BE2C (cell line): ENCODE measurements at regions not wholly inside any gene's neighbourhood (a gene's known extent, or its start where the extent isn't known, plus 50 kb on each side); places are given as distances from the start of the nearest gene placed in this dataset.
A peak's percentile ranks its signal among the peaks of the same experiment; 100 is the strongest.

Source experiments
- DNase-seq: peaks from one replicate; pipeline ENCODE4 v3.0.0-alpha.2; 2020
- H3K27me3 ChIP-seq: fragments of 250-450 bp; sonication (Bioruptor Pico); 2 replicates; pipeline ENCODE4 v1.5.1; 2020; ENCODE audit warnings: mild to moderate bottlenecking
- H3K36me3 ChIP-seq: fragments of 250-450 bp; sonication (Bioruptor Pico); 2 replicates; pipeline ENCODE4 v1.5.1; 2020; ENCODE audit warnings: mild to moderate bottlenecking
- H3K4me1 ChIP-seq: fragments of 250-450 bp; sonication (Bioruptor Pico); 2 replicates; pipeline ENCODE4 v1.5.1; 2020
- H3K4me3 ChIP-seq: 2 replicates; pipeline ENCODE4 v1.5.1; 2011; ENCODE audit warnings: low read depth, low read length
- H3K9me3 ChIP-seq: fragments of 250-450 bp; sonication (Bioruptor Pico); 2 replicates; pipeline ENCODE4 v1.5.1; 2020
- TF ChIP-seq, protein P1 (sequence below): IDR thresholded peaks from 2 replicates; pipeline ENCODE4 v1.5.1; 2012; ENCODE audit warnings: mild to moderate bottlenecking, low read depth, low read length

- Histone ChIP-seq H3K4me3 (no peak overlapping the region), H3K9me3 (no peaks in the 10 kb centered on the region), H3K27me3 (no peaks in the 10 kb centered on the region), H3K36me3 (no peaks in the 10 kb centered on the region), H3K4me1 (peaks cover 6% of the 10 kb centered on the region)
- TF ChIP-seq, protein P1, sequence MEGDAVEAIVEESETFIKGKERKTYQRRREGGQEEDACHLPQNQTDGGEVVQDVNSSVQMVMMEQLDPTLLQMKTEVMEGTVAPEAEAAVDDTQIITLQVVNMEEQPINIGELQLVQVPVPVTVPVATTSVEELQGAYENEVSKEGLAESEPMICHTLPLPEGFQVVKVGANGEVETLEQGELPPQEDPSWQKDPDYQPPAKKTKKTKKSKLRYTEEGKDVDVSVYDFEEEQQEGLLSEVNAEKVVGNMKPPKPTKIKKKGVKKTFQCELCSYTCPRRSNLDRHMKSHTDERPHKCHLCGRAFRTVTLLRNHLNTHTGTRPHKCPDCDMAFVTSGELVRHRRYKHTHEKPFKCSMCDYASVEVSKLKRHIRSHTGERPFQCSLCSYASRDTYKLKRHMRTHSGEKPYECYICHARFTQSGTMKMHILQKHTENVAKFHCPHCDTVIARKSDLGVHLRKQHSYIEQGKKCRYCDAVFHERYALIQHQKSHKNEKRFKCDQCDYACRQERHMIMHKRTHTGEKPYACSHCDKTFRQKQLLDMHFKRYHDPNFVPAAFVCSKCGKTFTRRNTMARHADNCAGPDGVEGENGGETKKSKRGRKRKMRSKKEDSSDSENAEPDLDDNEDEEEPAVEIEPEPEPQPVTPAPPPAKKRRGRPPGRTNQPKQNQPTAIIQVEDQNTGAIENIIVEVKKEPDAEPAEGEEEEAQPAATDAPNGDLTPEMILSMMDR, result no peak
- no peak for DNase-seq
These were observed 525.5 kb upstream of the RGMA start for GRCh38 chr15:93614386-93615104.

DNA sequence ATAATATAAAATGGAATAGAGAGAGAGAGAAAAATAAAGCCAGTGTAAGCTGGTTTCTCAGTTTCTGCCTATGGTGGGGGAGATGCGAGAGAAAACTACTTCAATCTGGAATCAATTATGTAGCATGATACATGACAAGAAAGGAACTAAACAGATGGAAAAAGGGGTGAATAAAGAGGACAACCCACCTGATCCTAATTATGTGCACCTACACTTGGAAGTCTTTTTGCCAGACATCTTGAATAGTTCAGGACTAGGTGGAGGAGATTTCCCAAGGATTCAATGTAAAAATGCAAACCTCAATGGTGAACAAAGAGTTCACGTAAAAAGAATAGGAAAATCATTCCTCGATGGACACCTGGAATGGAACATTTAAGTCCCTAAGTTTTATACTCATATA is 524.4 kb upstream of the RGMA start:
- Histone ChIP-seq H3K4me1 (peaks cover 6% of the 10 kb centered on the region), H3K36me3 (no peaks in the 10 kb centered on the region), H3K9me3 (no peaks in the 10 kb centered on the region), H3K4me3 (no peak overlapping the region), H3K27me3 (no peaks in the 10 kb centered on the region)
- no peak for DNase-seq
- TF ChIP-seq, protein P1, result no peak

DNA sequence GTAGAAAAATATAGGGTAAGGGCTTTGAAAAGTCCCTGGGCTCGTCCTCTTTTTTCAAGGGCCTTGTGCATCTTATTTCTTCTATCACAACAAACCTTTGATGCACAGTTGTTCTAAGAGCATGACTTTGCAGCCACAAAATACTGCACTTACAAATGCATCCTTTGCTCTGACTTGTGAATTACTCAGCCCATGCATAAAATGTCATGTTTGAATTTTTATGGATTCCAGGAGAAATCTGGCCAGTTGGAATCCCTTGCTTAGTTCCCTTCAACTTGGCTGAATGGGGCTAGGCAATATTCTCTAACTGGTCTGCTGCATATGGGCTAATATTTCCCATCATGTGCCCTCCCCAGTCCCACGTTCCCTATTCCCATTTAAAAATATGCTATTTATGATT is 523.9 kb upstream of the RGMA start:
- TF ChIP-seq, protein P1, result no peak
- H3K36me3 ChIP-seq, result no peaks in the 10 kb centered on the region
- no peaks in the 10 kb centered on the region for H3K27me3 ChIP-seq
- no peak overlapping the region for H3K4me3 ChIP-seq
- no peaks in the 10 kb centered on the region for H3K9me3 ChIP-seq
- peaks cover 6% of the 10 kb centered on the region for H3K4me1 ChIP-seq
- DNase-seq, result no peak

- H3K9me3 ChIP-seq, result no peaks in the 10 kb centered on the region
- peak; percentile 22 for DNase-seq
- peaks cover 6% of the 10 kb centered on the region for H3K4me1 ChIP-seq
- no peaks in the 10 kb centered on the region for H3K36me3 ChIP-seq
- H3K4me3 ChIP-seq, result no peak overlapping the region
- TF ChIP-seq, protein P1, result no peak
- no peaks in the 10 kb centered on the region for H3K27me3 ChIP-seq
These were observed 521.9 kb upstream of the RGMA start for GRCh38 chr15:93610944-93611343.

- H3K27me3 ChIP-seq, result no peaks in the 10 kb centered on the region
- TF ChIP-seq, protein P1, result no peak
- no peak for DNase-seq
These were observed 519.7 kb upstream of the RGMA start for GRCh38 chr15:93608643-93609148.

GRCh38 chr15:93603550-93603949 is 514.5 kb upstream of the RGMA start:
- no peaks in the 10 kb centered on the region for H3K9me3 ChIP-seq
- DNase-seq, result no peak
- TF ChIP-seq, protein P1, result no peak

More at GRCh38 chr15:93608643-93609148, 519.7 kb upstream of the RGMA start:
- Histone ChIP-seq H3K4me3 (no peak overlapping the region), H3K9me3 (no peaks in the 10 kb centered on the region), H3K4me1 (peaks cover 11% of the 10 kb centered on the region), H3K36me3 (no peaks in the 10 kb centered on the region)

More at GRCh38 chr15:93603550-93603949, 514.5 kb upstream of the RGMA start:
- no peaks in the 10 kb centered on the region for H3K36me3 ChIP-seq
- H3K4me3 ChIP-seq, result no peak overlapping the region
- no peaks in the 10 kb centered on the region for H3K27me3 ChIP-seq
- H3K4me1 ChIP-seq, result peaks cover 12% of the 10 kb centered on the region
